ENCODE measurements at regions not wholly inside any gene's neighbourhood (a gene's known extent, or its start where the extent isn't known, plus 50 kb on each side); places are given as distances from the start of the nearest gene placed in this dataset.

DNA sequence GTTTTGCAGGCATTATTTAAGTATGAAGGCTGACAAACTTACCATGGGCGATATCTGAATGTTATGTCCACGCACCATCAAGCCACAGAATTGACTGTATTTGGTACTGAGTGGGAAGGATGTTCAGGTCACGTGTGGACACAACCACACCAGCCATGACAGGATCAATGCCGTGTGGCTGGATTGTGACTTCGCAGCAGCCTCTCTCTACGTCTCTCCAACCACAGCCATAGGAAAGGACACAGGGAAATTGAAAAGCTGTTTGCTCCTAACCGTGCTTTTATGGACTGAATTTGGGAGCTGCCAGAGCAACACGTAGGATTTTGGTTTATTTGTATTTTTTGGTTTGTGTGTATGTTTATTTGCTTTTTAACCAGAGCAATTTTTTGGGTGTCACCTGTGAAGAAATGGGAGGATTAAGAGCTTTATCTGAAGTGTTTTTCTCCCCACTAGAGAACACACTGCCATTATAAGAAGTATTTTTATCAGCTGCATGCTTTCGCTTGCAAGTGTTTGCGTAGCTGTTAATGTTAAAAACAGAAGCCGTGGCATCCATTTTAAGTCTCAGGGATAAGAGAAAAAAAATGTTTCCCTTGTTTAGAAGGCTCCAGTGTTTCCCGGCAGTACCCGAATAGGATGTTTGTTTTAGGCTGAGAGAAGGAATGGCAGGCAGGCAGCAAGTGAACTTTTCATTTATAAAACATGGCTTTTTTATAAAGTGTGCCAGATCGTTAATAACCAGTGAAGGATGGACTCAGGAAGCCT is 401.1 kb upstream of the NFE2L3 start:
- Histone ChIP-seq H3K36me3 (ENCODE audit: control insufficient read depth, insufficient read depth, low read length) (no peaks in the 10 kb centered on the region), H3K27me3 (ENCODE audit: control insufficient read depth, insufficient read depth, low read length) (no peaks in the 10 kb centered on the region), H3K4me3 (ENCODE audit: low read length) (no peak overlapping the region), H3K27ac (ENCODE audit: low read depth, low read length) (peak overlapping the region; percentile 90), H3K9ac (ENCODE audit: low read length) (no peak overlapping the region), H3K4me1 (ENCODE audit: control insufficient read depth, insufficient read depth, low read length) (peaks cover 46% of the 10 kb centered on the region)

DNA sequence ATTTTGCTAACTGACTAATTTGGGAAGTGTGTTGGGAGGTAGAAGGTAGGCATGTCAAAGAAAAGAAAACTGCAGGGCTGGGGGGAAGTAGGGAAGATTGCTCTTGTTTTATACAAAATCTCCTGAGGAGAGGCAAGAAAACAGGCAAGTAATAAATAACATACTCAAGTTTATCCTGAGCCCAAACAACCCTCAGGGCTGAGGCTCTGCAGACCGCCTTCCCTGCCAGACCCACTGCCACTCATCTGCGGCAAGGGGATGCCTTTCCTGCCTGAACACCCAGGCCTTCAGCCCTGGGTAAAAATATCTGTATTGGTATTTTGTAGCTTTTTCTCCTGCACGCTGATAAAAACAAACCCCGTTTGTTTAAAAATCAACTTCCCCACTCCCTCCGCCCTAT is 399.8 kb upstream of the NFE2L3 start:
- no peaks in the 10 kb centered on the region for H3K27me3 ChIP-seq (ENCODE audit: control insufficient read depth, insufficient read depth, low read length)
- H3K27ac ChIP-seq (ENCODE audit: low read depth, low read length) = peak overlapping the region; percentile 90
- peaks cover 47% of the 10 kb centered on the region for H3K4me1 ChIP-seq (ENCODE audit: control insufficient read depth, insufficient read depth, low read length)
- H3K36me3 ChIP-seq (ENCODE audit: control insufficient read depth, insufficient read depth, low read length) = no peaks in the 10 kb centered on the region
- no peak overlapping the region for H3K9ac ChIP-seq (ENCODE audit: low read length)
- H3K4me3 ChIP-seq (ENCODE audit: low read length) = no peak overlapping the region

GRCh38 chr7:25752967-25753791 is 398.8 kb upstream of the NFE2L3 start:
- Histone ChIP-seq H3K27ac (ENCODE audit: low read depth, low read length) (peak overlapping the region; percentile 90), H3K36me3 (ENCODE audit: control insufficient read depth, insufficient read depth, low read length) (no peaks in the 10 kb centered on the region), H3K4me1 (ENCODE audit: control insufficient read depth, insufficient read depth, low read length) (peaks cover 50% of the 10 kb centered on the region), H3K4me3 (ENCODE audit: low read length) (no peak overlapping the region), H3K9ac (ENCODE audit: low read length) (no peak overlapping the region), H3K27me3 (ENCODE audit: control insufficient read depth, insufficient read depth, low read length) (no peaks in the 10 kb centered on the region)

GRCh38 chr7:25753837-25754236 is 398.2 kb upstream of the NFE2L3 start:
- H3K4me1 ChIP-seq (ENCODE audit: control insufficient read depth, insufficient read depth, low read length) = peaks cover 50% of the 10 kb centered on the region
- H3K27me3 ChIP-seq (ENCODE audit: control insufficient read depth, insufficient read depth, low read length) = no peaks in the 10 kb centered on the region
- no peak overlapping the region for H3K4me3 ChIP-seq (ENCODE audit: low read length)
- H3K36me3 ChIP-seq (ENCODE audit: control insufficient read depth, insufficient read depth, low read length) = no peaks in the 10 kb centered on the region
- no peak overlapping the region for H3K9ac ChIP-seq (ENCODE audit: low read length)
- peak overlapping the region; percentile 90 for H3K27ac ChIP-seq (ENCODE audit: low read depth, low read length)

- Histone ChIP-seq H3K4me1 (ENCODE audit: control insufficient read depth, insufficient read depth, low read length) (peaks cover 50% of the 10 kb centered on the region), H3K9ac (ENCODE audit: low read length) (no peak overlapping the region), H3K27ac (ENCODE audit: low read depth, low read length) (peak overlapping the region; percentile 90), H3K27me3 (ENCODE audit: control insufficient read depth, insufficient read depth, low read length) (no peaks in the 10 kb centered on the region), H3K36me3 (ENCODE audit: control insufficient read depth, insufficient read depth, low read length) (no peaks in the 10 kb centered on the region), H3K4me3 (ENCODE audit: low read length) (no peak overlapping the region)
These were observed 397.7 kb upstream of the NFE2L3 start for GRCh38 chr7:25754333-25754732.

GRCh38 chr7:25754751-25755150 is 397.2 kb upstream of the NFE2L3 start:
- Histone ChIP-seq H3K4me3 (ENCODE audit: low read length) (no peak overlapping the region), H3K27ac (ENCODE audit: low read depth, low read length) (peak overlapping the region; percentile 90), H3K27me3 (ENCODE audit: control insufficient read depth, insufficient read depth, low read length) (no peaks in the 10 kb centered on the region), H3K36me3 (ENCODE audit: control insufficient read depth, insufficient read depth, low read length) (no peaks in the 10 kb centered on the region), H3K9ac (ENCODE audit: low read length) (no peak overlapping the region), H3K4me1 (ENCODE audit: control insufficient read depth, insufficient read depth, low read length) (peaks cover 50% of the 10 kb centered on the region)

GRCh38 chr7:25756601-25757000 is 395.4 kb upstream of the NFE2L3 start:
- Histone ChIP-seq H3K27ac (ENCODE audit: low read depth, low read length) (peak overlapping the region; percentile 8), H3K4me3 (ENCODE audit: low read length) (no peak overlapping the region)

DNA sequence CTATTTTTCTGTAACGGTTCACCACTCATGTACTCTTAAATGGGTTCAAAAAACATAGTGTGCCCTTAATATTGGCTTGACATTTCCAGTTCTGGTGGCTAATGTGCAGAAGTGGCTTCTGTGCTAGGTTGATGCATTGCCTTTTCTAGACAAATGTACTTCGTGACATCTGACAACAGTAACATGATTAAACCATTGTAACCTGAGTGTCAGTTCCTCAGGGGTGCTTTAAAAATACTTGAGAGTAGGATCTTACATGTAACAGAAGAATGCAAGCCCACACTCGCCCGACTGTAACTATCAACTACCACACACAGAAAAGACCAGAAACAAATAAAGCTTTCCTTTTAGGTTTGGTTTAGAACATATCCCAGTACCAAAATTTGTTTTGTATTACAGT is 393.4 kb upstream of the NFE2L3 start:
- Histone ChIP-seq H3K27ac (ENCODE audit: low read depth, low read length) (no peak overlapping the region), H3K36me3 (ENCODE audit: control insufficient read depth, insufficient read depth, low read length) (no peaks in the 10 kb centered on the region), H3K4me1 (ENCODE audit: control insufficient read depth, insufficient read depth, low read length) (peaks cover 22% of the 10 kb centered on the region), H3K4me3 (ENCODE audit: low read length) (no peak overlapping the region), H3K27me3 (ENCODE audit: control insufficient read depth, insufficient read depth, low read length) (no peaks in the 10 kb centered on the region), H3K9ac (ENCODE audit: low read length) (no peak overlapping the region)

More at GRCh38 chr7:25756601-25757000, 395.4 kb upstream of the NFE2L3 start:
- H3K4me1 ChIP-seq (ENCODE audit: control insufficient read depth, insufficient read depth, low read length) = peaks cover 42% of the 10 kb centered on the region
- no peaks in the 10 kb centered on the region for H3K36me3 ChIP-seq (ENCODE audit: control insufficient read depth, insufficient read depth, low read length)
- H3K27me3 ChIP-seq (ENCODE audit: control insufficient read depth, insufficient read depth, low read length) = no peaks in the 10 kb centered on the region
- H3K9ac ChIP-seq (ENCODE audit: low read length) = no peak overlapping the region

- H3K9ac ChIP-seq (ENCODE audit: low read length) = no peak overlapping the region
- no peak overlapping the region for H3K27ac ChIP-seq (ENCODE audit: low read depth, low read length)
- H3K4me3 ChIP-seq (ENCODE audit: low read length) = no peak overlapping the region
- H3K4me1 ChIP-seq (ENCODE audit: control insufficient read depth, insufficient read depth, low read length) = peaks cover 15% of the 10 kb centered on the region
- no peaks in the 10 kb centered on the region for H3K27me3 ChIP-seq (ENCODE audit: control insufficient read depth, insufficient read depth, low read length)
- H3K36me3 ChIP-seq (ENCODE audit: control insufficient read depth, insufficient read depth, low read length) = no peaks in the 10 kb centered on the region
These were observed 392.7 kb upstream of the NFE2L3 start for GRCh38 chr7:25759286-25759685.

DNA sequence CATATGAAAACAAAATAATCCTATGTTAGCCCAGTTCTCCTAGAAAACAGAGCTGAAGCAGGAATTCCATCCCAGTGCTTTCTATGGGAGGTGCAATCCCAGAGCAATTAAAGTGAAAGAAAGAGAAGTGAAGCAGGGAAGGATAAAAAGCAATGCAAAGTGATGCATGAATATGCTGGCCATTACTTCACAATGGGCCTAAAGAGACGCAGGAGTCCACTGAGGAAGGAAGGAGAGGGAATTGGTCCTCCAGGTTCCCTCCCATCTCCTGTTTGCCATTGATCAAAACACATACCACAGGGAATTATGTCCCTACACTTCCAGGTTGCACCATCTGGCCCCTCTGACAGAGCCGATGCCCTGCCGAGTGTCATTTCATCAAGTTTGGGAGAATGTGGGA is 392.2 kb upstream of the NFE2L3 start:
- H3K27ac ChIP-seq (ENCODE audit: low read depth, low read length) = no peak overlapping the region
- H3K9ac ChIP-seq (ENCODE audit: low read length) = no peak overlapping the region
- no peak overlapping the region for H3K4me3 ChIP-seq (ENCODE audit: low read length)
- H3K27me3 ChIP-seq (ENCODE audit: control insufficient read depth, insufficient read depth, low read length) = no peaks in the 10 kb centered on the region
- peaks cover 11% of the 10 kb centered on the region for H3K4me1 ChIP-seq (ENCODE audit: control insufficient read depth, insufficient read depth, low read length)
- no peaks in the 10 kb centered on the region for H3K36me3 ChIP-seq (ENCODE audit: control insufficient read depth, insufficient read depth, low read length)

DNA sequence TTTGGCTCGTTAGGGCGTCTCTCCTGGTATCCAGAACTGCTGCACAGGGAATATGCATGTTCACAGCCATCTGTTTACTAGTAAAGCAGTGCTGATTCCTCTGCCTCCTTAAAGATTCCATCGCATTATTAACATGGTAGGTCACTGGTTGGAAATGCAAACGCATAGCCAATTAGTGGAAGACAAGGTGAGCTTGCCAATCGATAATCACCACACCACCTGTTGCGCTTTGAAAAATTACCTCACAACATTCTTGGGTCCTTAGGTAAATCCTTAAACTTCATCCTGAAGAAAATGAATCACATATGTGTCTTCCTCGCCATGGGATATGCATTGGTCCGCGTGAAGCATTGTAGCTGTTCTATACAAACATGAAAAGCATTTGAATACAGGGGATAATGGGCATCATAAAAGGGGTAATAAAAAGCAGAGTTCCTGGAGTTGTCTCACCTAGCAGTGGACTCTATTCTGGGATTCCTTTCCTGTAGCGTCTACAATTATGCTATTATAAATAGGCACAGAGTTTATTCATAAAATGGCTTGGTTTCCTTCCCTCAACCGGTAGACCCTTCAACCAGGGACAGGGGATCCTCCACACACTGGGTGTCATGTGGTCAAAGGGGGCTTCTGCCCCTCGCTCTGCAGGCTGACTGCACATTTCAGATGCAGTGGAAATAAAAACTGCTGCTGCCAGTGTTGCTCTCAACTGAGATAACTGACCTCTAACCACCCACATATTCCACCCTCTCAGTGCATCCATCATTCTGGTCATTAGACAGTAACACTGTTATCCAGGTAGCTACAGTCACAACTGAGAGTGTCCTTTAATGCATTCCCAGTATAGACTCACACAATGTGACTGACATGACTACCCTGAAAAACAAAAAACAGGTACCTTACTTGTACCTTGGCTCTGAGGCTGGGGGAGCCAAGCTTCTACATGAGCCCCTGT is 389.2 kb upstream of the NFE2L3 start:
- H3K9ac ChIP-seq (ENCODE audit: low read length) = no peak overlapping the region
- no peak overlapping the region for H3K4me3 ChIP-seq (ENCODE audit: low read length)
- no peaks in the 10 kb centered on the region for H3K36me3 ChIP-seq (ENCODE audit: control insufficient read depth, insufficient read depth, low read length)
- H3K27ac ChIP-seq (ENCODE audit: low read depth, low read length) = no peak overlapping the region
- no peaks in the 10 kb centered on the region for H3K27me3 ChIP-seq (ENCODE audit: control insufficient read depth, insufficient read depth, low read length)
- H3K4me1 ChIP-seq (ENCODE audit: control insufficient read depth, insufficient read depth, low read length) = no peaks in the 10 kb centered on the region

DNA sequence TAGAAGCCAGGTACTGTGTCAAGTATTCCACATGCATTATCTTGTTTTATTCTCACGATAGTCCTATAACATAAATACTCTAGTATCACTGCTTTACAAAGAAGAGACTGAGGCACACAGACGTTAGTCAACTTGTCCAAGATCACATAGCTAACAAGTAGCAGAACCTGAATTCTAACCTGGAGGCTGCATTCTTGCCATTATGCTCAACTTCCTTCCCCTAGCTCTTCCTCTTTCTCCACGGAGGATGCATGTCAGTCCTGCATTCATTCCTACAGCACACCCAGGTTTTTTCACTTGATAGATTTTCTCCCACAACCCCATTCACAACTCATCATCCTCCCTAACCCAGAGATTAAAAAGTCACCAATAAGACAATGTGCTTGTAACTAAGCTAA is 388.5 kb upstream of the NFE2L3 start:
- Histone ChIP-seq H3K36me3 (ENCODE audit: control insufficient read depth, insufficient read depth, low read length) (no peaks in the 10 kb centered on the region), H3K27ac (ENCODE audit: low read depth, low read length) (no peak overlapping the region), H3K27me3 (ENCODE audit: control insufficient read depth, insufficient read depth, low read length) (no peaks in the 10 kb centered on the region), H3K9ac (ENCODE audit: low read length) (no peak overlapping the region), H3K4me1 (ENCODE audit: control insufficient read depth, insufficient read depth, low read length) (no peaks in the 10 kb centered on the region), H3K4me3 (ENCODE audit: low read length) (no peak overlapping the region)

All from rectal smooth muscle tissue (tissue), 1 donor.